Astrocyte (in vitro differentiated cells and primary cell): ENCODE measurements at regions not wholly inside any gene's neighbourhood (a gene's known extent, or its start where the extent isn't known, plus 50 kb on each side); places are given as distances from the start of the nearest gene placed in this dataset.

Experiments
- CTCF ChIP-seq: IDR thresholded peaks from 2 replicates; pipeline ENCODE4 v1.5.1; 2011; ENCODE audit warnings: low read depth, mild to moderate bottlenecking, inconsistent platforms, low read length, moderate library complexity; ENCODE audit not compliant: insufficient read depth
- EZH2 ChIP-seq: IDR thresholded peaks from 2 replicates; pipeline ENCODE4 v1.6.1; 2012; ENCODE audit warnings: mild to moderate bottlenecking, low read length, inconsistent platforms; ENCODE audit not compliant: insufficient read depth

- no peak for TF ChIP-seq CTCF
- no peak for TF ChIP-seq EZH2
Measured at GRCh38 chr4:130653842-130654241, 1557.9 kb downstream of the C4orf33 start.
